ENCODE measurements at regions not wholly inside any gene's neighbourhood (a gene's known extent, or its start where the extent isn't known, plus 50 kb on each side); places are given as distances from the start of the nearest gene placed in this dataset.

- DNase-seq: no peak
Measured at GRCh38 chr2:30055548-30055947, 91.3 kb upstream of the YPEL5 start.

GRCh38 chr2:30060562-30060961, 86.2 kb upstream of the YPEL5 start:
- no peak for DNase-seq

- no peak for DNase-seq
Measured at GRCh38 chr2:30068067-30068466, 78.7 kb upstream of the YPEL5 start.

GRCh38 chr2:30072250-30072842, 74.5 kb upstream of the YPEL5 start:
- peak; percentile 36 for DNase-seq

- DNase-seq: no peak
Measured at GRCh38 chr2:30073523-30073922, 73.3 kb upstream of the YPEL5 start.

GRCh38 chr2:30074023-30074422, 72.8 kb upstream of the YPEL5 start:
- DNase-seq: no peak

GRCh38 chr2:30078521-30078920, 68.3 kb upstream of the YPEL5 start:
- DNase-seq: no peak

GRCh38 chr2:30084915-30085314, 61.9 kb upstream of the YPEL5 start:
- DNase-seq: no peak

- no peak for DNase-seq
Measured at GRCh38 chr2:30089171-30089570, 57.6 kb upstream of the YPEL5 start.

GRCh38 chr2:30095402-30095801, 51.4 kb upstream of the YPEL5 start:
- no peak for DNase-seq

- DNase-seq: no peak
Measured at GRCh38 chr2:30096451-30096850, 50.4 kb upstream of the YPEL5 start.

Measured in amniotic stem cell (primary cell).